ENCODE measurements at regions not wholly inside any gene's neighbourhood (a gene's known extent, or its start where the extent isn't known, plus 50 kb on each side); places are given as distances from the start of the nearest gene placed in this dataset.
"Not testable (repeated sequence)": the region's sequence is repeated elsewhere in the genome, so short reads cannot be mapped to it uniquely, and the experiment has no call there.

- DNase-seq (ENCODE audit: low spot score): no peak
These were observed 98.2 kb upstream of the C14orf180 start for GRCh38 chr14:104481323-104481722.

- not testable (repeated sequence) for DNase-seq (ENCODE audit: low spot score)
These were observed 97.5 kb upstream of the C14orf180 start for GRCh38 chr14:104482017-104482416.

GRCh38 chr14:104486222-104486923, 93.2 kb upstream of the C14orf180 start:
- DNase-seq (ENCODE audit: low spot score): no peak

- DNase-seq (ENCODE audit: low spot score): no peak
These were observed 85.1 kb upstream of the C14orf180 start for GRCh38 chr14:104494483-104494882.

- DNase-seq (ENCODE audit: low spot score): no peak
These were observed 83.5 kb upstream of the C14orf180 start for GRCh38 chr14:104496095-104496494.

GRCh38 chr14:104499784-104500760, 79.5 kb upstream of the C14orf180 start:
- no peak for DNase-seq (ENCODE audit: low spot score)

GRCh38 chr14:104502060-104502459, 77.5 kb upstream of the C14orf180 start:
- no peak for DNase-seq (ENCODE audit: low spot score)

GRCh38 chr14:104503691-104504090, 75.9 kb upstream of the C14orf180 start:
- no peak for DNase-seq (ENCODE audit: low spot score)

GRCh38 chr14:104504172-104504735, 75.3 kb upstream of the C14orf180 start:
- DNase-seq (ENCODE audit: low spot score): no peak

- DNase-seq (ENCODE audit: low spot score): no peak
These were observed 74.2 kb upstream of the C14orf180 start for GRCh38 chr14:104505085-104506074.

- no peak for DNase-seq (ENCODE audit: low spot score)
These were observed 72.9 kb upstream of the C14orf180 start for GRCh38 chr14:104506461-104507253.

GRCh38 chr14:104507443-104507842, 72.1 kb upstream of the C14orf180 start:
- DNase-seq (ENCODE audit: low spot score): no peak

- no peak for DNase-seq (ENCODE audit: low spot score)
These were observed 69.9 kb upstream of the C14orf180 start for GRCh38 chr14:104509673-104510072.

- DNase-seq (ENCODE audit: low spot score): no peak
These were observed 69.3 kb upstream of the C14orf180 start for GRCh38 chr14:104510216-104510615.

- DNase-seq (ENCODE audit: low spot score): no peak
These were observed 68.6 kb upstream of the C14orf180 start for GRCh38 chr14:104510794-104511611.

GRCh38 chr14:104512061-104512460, 67.5 kb upstream of the C14orf180 start:
- DNase-seq (ENCODE audit: low spot score): no peak

- DNase-seq (ENCODE audit: low spot score): no peak
These were observed 66.6 kb upstream of the C14orf180 start for GRCh38 chr14:104512771-104513640.

GRCh38 chr14:104513641-104514046, 65.9 kb upstream of the C14orf180 start:
- no peak for DNase-seq (ENCODE audit: low spot score)
